Endothelial cell of hepatic sinusoid (primary cell): ENCODE measurements at regions not wholly inside any gene's neighbourhood (a gene's known extent, or its start where the extent isn't known, plus 50 kb on each side); places are given as distances from the start of the nearest gene placed in this dataset.

Experiments used
- in situ Hi-C: cut with HindIII; loops from 2 replicates; pipeline ENCODE4 v1.10.0; 2017; ENCODE audit warnings: low sequenced_read_pairs

DNA sequence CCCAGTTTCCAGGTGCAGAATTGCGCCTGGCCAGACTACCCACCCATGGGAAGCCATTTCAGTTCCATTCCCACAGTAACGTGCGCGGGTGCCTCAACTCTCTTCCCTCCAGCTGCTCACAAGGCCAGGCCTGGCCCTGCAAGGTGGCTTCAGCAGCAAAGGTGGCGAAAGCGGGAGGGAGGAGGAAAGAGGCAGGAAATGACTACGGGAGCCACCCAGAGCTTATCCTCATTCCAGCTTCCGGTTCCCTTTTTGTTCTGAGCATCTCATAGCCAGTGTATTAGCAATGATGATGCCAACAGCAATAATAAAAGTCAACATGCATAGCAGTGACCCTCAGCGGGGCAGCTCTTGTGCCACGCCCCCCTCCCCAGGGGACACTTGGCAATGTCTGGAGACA, 101.5 kb upstream of the BOD1 start:
- in situ Hi-C loops = no loop called here

DNA sequence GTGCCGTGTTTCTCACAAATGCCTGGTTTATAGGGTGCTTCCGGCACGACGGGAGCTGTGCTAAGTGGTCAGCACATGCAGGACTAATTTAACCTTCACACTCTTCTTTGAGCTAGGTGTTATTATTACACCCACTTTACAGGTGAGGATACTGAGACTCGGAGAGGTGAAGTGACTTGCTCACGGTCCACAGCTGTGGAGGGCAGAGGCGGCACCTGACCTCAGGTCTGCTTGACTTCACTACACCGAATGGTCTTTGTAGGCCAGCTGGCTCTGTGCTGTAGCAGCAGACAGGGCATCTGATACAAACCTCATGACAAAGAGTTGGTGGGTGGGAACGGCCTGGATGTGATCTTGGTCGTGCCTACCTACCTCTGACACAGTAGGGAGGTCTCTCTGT, 102.0 kb upstream of the BOD1 start:
- in situ Hi-C loops = no loop called here

DNA sequence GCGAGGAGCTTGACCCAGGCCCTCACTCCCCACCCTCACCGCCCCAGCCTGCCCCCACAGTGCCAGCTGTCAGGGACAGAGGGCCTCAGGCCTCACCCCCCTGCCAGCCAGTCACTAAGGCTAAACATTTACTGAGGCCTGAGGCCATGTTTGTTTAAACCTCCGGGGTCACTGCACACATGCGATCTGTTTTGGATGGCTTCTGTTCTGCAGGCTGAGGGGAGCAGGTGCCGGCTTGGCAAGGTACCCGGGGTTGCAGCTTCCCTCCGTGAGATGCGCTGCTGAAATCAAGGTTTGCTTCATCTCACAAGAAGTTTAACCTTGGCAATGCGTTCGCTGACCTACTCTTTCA, 103.3 kb upstream of the BOD1 start:
- in situ Hi-C loops = no loop called here

DNA sequence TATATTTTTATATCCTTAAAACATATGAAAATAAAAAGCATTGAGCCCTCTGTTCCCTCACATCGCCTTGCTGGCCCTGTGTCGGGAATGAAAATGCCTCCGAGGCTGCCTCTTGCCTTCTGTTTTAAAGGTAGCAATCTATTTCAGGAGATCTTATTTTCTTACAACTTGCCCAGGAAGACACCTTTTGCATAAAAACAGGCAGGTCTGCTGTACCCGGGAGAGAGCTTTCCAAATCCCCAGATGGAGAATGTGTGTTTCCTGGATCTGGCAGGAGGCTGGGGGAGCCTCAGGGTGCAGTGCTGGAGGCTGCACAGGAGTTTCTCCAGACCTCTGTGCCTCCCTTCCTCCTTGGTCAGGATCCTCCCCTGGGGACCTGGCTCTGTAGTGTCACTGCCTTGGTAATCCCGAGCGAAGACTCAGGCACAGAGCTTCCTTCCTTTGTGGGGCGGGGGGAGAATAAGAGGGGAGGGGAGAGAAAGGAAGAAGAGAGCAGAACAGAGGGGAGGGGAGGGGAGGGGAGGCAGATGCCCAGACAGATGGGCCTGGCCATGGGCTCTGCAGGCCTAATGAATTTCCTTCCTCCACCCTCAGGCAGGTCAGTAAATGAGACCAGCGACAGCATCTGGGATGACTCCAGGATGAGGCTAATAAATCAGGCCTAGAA, 104.0 kb upstream of the BOD1 start:
- in situ Hi-C loops = no loop called here

DNA sequence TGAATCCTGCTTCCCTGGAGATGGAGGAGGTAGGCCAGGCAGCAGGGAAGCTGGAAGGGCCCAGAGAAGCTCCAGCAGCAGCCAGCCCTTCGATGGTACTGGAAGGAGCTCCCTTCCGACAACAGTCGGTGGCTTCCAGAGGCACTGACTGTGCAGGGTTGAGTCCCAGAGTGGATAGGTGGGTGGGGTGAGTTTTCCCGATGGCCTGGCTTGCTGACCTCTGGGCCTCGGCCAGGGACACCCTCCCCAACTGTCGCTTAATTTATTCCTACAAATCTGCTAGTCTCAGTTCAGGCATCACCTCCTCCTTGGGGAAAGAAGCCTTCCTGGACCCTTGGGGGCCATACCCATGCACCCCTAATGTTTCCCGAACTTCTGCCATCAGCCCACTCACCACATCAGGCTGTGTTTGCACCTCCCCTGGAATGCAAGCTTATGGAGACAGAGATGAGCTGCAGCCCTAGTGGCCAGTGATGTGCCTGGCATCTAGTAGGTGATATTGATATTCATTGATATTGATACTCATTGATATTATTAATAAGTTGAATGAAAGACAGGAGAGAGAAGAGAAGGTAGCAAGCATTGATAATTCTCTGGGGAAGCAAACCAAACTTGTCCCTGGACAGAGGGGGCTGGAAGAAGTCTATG, 104.6 kb upstream of the BOD1 start:
- in situ Hi-C loops = no loop called here

DNA sequence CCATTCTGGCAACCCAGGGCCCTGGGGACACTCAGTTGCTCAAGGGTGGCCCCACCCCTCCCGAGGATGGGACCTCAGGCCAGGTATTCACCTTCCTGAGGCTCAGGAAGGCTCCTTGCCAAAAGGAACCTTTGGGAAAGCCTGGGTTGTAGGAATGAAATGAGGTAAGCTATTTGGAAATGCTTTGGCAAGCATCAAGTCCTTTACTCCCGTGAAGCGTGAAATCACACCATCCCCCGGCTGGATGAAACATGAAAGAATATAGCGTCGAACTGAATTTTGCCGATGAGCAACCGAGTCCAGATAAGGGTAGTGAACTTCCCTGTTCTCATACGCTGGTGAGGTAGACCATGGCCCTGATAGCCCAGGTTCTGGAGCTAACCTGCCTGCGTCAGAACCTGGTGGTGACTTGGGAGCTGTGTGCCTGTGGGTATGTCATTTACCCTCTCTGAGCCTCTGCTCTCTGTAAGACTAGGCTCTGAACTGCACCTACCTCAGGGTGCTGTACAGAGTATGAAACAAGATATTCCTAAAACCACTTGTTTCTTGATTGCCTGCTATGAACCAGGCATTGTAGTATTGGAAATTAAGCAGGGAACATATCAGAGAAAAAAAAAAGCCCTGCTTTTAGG, 105.3 kb upstream of the BOD1 start:
- in situ Hi-C loops = no loop called here

DNA sequence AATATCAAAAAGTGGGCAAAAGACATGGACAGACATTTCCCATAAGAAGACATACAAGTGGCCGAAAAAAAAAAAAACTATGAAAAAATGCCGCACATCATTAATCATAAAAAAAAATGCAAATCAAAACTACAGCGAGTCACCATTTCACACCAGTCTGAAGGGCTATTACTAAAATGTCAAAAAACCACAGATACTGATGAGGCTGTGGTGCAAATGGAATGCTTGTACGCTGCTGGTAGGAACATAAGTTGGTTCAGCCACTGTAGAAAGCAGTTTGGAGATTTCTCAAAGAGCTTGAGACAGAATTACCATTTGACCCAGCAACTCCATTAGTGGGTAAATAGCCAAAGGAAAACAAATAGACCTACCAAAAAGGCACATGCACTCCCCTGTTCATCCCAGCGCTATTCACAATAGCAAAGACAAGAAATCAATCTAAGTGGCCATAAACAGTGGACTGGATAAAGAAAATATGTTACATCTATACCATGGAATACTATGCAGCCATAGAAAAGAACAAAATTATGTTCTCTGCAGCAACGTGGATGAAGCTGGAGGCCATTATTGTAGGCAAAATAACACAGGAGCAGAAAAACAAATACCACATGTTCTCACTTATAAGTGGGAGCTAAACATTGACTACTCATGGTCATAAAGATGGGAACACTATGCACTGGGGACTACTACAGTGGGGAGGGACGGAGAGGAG, 110.6 kb upstream of the BOD1 start:
- in situ Hi-C loops = no loop called here

DNA sequence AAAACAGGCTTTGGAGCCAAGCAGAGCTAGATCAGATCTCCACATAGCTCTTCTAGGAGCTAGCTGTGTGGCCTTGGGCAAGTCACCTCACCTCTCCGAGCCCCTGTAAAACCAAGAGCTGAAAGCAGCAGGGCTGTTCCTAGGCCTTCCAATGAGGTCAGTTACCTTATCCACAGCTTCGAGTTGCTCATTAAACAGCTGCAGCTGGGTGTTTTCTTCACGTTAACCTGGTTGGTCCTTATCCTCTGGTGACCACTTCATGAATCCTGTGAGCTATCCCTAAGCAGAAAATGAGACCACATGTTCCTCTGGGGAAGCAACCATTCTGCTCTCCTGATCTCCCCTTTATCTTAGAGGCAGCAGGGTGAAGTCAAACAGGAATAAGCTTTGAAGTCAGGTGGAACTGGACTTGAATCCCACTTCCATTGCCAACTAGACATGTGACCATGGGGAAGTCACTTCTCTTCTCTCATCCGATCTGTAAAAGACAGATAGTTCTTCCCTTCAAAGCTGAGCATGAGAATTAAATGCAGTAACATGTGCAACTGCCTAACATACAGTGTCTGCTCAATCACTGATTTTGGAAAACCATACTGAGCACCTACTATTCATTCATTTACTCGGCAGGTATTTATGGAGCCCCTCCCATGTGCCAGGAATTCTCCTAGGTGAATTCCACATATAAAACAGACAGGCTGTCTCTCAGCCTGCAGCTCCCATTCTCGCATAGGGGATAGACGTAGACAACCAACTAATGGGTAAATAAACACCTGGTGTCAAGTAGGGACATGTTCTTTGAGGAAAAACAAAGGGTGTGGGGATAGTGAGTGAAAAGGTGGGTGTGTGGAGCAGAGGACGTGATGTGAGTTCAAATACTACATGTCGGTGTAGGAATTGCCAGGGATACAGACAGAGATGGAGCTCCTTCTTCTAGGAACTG, 111.7 kb upstream of the BOD1 start:
- in situ Hi-C loops = no loop called here

DNA sequence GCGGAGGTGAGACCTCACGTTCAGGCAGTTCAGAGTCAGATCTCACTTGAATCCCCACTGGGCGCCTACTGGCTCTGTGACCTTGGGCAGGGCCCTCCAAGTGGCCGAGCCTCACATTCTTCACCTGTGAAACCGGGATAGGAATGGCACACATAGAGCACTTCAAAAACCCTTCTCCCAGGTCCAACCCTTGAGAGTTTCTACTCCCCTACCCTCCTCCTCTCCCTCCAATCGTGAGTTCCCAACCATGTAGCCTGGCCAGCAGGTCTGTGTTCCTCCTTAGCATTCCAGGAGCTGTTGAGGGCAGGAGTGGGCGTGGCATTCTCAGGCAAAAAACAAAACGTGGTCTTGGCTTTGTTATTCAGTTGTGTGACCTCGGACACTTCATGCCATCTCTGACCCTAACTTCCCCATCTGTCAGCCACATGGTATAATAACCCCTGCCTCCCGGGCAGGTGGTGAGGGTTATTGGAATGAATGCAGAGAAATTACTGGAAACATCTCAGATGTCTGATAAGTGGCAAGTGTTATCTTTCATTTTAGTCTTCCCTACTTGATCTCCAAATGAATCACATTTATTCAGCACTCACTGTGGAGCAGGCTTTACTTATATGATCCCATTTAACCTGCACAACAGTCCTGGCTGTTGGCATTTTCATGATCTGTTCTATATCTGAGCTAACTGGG, 112.8 kb upstream of the BOD1 start:
- in situ Hi-C loops = no loop called here

DNA sequence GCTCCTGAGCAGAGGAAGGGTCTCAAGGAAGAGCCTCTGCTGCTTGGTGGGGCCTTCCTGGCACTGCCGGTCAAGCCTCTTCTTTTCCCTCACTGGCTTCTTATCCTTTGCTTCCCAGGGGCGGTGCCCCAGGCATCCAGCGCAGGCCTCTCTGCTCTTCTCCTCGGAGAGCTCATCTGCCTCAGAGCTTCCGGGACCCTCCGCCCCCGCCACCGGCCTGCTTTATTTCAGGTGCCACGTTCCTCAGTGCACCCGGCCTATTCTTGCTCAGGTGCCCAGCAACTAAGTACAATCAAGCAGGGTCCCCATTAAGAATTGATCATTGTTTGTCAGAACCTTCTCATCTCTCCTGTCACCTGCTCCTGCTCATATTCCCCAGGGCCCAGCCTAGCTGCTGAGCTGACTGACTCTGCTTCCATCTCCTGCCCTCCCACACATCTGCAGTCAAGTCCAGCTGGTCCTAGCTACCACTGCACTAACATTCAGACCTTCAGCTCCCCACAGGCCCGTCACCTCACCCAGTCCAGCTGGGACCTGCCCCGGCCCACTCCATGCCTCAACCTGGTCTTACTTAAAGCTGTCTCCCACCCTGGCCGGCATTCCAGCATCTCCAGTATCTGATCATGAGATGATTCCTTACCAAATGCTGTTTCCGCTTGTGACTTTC, 114.3 kb upstream of the BOD1 start:
- in situ Hi-C loops = no loop called here

DNA sequence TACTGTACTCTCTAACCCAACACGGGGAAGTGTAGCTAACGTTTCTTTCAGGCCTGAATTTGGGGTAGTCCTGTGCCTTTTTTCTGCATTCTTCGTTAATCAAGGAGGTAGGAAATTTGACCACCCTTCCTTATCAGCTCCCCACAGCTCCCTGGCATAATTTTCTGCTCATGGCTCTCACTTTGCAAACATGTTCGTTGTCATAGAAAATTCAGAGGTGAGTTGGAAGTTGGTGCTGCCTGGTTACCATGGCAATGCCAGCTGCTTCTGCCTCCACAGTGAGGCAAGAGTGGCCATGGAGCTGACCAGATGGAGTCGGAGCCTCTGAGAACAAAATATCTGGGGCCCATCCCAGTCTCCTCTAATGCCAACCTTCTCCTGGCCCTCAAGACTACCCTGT, 116.6 kb upstream of the BOD1 start:
- in situ Hi-C loops = no loop called here

DNA sequence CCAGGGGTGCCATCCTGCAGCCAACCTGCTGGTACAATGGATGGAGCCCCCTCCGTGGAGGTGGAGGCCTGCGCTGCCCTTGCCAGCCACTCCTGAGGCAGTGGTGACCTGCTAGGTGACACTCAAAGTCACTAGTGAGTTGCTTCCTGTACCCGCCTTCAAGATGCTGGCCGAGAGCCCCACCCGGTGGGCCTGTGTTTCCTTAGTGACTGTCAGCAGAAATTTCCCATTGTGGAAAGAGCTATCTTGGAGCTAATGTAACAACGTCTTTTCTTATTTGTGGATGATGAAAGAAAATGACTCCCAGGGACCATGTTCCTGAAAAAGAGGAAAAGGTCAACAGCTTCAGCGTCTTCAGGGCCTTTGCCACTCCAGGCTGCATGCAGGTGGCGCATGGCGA, 117.0 kb upstream of the BOD1 start:
- in situ Hi-C loops = no loop called here

DNA sequence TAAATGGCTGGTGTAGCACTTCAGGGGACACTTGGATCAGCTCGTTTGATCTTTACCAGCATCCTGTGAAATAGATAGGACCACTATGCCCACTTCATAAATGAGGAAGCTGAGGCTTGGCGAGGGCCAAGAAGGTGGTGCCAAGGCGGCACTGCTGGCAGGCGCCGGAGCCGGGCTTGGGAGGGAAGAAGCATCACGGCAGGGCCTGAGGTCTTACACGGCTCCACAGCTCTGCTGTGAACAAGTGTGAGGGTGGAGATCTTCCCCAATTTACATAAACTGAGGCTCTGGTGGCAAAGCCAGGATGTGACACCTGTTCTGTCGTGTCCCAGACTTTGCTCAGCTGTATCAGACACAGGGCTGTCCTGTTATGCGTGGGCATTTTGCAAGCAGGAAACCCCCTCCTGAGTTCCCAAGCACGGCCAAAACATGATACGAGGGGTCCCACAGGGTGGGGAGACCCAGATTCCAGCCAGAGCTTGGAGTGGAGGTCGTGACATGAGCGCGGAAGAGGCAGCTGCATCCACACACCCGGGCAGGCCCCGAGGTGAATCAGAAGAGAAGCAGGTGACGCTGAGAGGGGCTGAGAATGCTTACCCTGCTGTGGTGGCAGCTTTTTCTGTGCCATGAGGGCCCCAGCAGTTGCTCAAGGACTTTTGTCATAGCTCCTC, 117.5 kb upstream of the BOD1 start:
- in situ Hi-C loops = no loop called here

DNA sequence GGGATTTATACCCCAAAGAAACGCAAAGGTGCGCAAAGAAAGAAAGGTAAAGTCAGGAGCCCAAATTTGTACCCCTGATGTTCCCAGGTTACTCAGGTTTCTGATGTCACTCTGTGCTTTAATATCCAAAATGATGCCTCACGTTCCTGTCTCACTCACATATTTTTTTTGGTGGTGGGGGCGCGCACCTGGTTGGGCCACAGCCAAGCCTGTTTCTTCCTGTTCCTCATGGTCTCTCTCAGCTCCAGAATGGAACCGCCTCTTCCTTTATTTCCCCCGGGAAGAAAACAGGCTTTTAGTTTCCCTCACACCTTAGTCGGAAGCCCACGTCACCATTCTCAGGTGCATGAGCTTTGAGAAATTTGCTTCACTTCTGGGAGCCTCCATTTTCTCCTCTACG, 118.3 kb upstream of the BOD1 start:
- in situ Hi-C loops = no loop called here

DNA sequence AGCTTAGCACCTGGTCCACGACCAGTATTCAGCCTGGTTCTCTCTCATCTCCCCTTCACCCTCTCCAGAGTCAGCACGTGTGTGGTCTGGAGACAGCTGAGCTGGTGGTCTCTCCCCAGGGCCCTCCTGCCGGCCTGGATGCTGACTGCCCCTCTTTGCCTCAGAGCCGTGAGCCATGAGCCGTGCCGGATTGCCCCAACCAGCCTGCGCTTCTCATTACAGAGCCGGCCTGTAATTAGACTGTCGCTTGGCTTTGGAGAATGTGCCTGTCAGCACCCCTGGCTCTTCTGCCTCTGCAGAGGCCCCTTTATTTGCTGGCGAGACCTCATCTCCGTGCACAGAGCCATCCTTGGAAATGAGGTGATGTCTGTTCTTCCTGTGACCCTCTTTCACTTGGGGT, 118.7 kb upstream of the BOD1 start:
- in situ Hi-C loops = no loop called here

DNA sequence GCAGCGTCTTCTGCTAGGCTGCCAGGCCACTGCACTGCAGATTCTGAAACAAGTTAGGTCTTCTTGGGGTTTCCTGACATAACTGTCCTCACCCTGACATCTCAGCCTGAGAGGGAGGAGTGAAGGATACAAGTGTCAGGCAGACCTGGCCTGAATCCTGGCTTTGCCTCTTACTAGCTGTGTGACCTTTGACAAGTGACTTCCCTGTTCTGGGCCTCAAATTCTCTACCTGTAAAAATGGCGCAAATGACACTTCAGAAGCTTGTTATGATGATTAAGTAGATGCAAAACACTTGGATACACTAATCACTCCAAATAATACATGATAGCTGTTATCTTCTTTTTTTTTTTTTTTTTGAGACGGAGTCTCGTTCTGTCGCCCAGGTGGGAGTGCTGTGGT, 119.2 kb upstream of the BOD1 start:
- in situ Hi-C loops = no loop called here

DNA sequence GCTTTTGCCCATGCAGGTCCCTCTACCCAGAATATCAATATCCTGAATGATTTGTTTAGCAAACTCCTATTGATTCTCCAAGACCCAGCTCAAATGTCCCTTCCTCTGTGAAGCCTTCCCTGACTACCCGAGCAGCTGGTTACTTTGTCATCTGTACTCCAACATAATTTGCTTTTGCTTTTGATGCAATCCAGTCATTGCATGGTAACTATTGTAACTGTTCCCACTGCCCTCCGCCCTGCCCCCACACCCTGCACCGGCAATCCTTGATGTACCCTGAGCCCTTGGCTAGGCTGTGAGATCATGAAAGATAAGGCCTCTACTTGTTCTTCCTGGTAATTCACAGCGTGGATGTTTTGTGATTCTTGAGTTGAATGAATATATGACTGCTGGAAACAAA, 119.9 kb upstream of the BOD1 start:
- in situ Hi-C loops = no loop called here

DNA sequence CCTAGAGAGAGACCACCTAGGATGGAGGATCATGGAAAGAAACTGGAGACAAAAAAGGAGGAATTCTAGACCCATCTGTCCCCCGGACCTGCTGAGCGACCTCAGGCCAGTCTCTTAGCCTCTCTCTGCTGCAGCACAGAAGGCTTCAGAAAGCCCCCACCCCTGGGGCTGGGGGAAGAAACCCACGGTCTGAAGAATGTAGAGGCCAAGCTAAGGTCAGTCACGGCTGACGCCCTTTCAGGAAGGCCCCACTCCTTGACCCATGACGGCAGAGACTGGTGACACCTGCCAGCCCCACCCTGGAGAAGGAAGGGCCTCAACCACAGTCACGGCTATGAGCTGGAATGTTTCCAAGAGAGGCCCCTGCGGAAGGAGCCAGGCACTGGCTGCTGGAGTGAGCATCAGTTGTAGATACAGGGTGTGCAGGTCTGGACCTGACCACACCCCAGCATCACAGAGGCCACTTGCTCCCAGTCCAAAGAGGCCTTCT, 120.5 kb upstream of the BOD1 start:
- in situ Hi-C loops = no loop called here

DNA sequence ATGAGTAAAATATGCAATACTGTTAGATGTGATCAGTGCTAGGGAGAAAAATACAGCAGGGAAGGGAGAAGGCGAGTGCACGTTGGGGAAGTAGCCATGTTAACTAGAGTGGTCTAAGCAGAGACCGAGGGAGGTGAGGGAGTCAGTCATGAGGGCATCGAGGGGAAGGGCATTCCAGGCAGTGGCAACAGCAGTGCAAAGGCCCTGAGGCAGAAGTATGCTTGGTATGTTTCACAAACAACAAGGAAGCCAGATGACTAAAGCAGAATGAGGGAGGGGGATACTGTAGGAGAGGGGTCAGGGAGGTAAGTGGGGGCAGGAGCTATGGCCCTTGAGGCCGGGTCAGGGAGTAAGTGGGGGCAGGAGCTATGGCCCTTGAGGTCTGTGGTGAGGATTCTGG, 123.3 kb upstream of the BOD1 start:
- in situ Hi-C loops = no loop called here
